Hematopoietic multipotent progenitor cell treated with erythropoietin and hydrocortisone succinate and interleukin-3 and kit ligand, for 17 days (in vitro differentiated cells): ENCODE measurements at regions not wholly inside any gene's neighbourhood (a gene's known extent, or its start where the extent isn't known, plus 50 kb on each side); places are given as distances from the start of the nearest gene placed in this dataset.
"Not testable (repeated sequence)": the region's sequence is repeated elsewhere in the genome, so short reads cannot be mapped to it uniquely, and the experiment has no call there.

Experiments
- DNase-seq: peaks from one replicate; pipeline ENCODE4 v3.0.0-alpha.2; 2015; ENCODE audit warnings: low spot score

DNA sequence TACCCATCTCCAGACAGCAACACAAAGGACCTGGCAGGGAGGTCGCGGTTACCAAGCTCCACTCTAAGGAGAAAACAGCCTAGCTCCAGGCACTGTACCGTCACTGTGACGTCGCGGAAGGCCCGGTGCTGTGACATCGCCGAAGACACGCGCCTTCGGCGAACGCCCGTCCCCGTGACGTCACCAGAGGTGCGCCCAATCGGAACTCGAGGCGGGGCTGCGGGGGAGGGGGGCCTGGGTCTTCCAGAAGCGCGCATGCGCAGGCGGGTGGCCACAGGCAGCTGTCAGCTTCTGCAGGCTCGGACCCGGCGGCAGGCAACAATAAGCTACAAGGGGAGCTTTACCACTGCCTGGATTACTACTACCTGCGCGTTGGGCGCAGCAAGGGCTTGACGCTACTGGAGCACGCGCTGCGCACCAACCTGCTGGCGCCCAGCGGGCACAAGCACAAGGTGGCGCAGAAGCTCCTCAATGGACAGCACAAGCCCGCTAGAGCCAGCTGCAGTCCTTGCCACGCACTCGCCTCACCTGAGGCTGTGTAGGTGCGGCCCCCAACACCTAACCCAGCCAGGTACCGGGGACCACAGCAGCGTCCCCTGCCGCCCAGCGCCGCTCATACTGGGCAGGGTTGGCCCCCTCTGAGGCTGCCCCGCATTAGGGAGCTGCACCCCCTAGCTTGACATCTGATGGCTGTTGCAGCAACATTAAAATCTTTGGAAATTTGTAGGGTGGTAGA lies 208.4 kb downstream of the TPST1 start:
- DNase-seq = peak; percentile 85

DNA sequence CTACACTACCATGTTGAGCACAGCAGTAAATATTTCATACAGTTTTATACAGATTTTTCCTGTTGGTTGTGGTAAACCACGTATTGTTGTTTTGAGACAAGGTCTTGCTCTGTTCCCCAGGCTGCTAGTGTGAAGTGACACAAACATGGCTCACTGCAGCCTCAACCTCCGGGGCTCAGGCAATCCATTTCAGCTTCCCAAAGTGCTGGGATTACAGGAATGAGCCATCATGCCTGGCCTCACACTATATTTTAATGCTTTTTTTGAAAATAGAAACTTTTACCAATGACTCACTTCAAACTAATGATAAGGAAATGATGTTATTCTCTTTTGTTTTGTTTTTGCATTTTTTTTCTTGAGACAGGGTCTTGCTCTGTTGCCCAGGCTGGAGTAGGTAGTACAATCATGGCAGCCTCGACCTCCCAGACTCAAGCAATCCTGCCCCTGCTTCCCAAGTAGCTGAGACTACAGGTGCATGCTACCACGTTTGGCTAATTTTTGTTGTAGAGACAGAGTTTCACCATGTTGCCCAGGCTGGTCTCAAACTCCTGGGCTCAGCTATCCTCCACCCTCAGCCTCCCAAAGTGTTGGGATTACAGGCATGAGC lies 210.6 kb downstream of the TPST1 start:
- no peak for DNase-seq

- no peak for DNase-seq
Observed at GRCh38 chr7:66418537-66418936, 210.1 kb upstream of the KCTD7 start.

DNA sequence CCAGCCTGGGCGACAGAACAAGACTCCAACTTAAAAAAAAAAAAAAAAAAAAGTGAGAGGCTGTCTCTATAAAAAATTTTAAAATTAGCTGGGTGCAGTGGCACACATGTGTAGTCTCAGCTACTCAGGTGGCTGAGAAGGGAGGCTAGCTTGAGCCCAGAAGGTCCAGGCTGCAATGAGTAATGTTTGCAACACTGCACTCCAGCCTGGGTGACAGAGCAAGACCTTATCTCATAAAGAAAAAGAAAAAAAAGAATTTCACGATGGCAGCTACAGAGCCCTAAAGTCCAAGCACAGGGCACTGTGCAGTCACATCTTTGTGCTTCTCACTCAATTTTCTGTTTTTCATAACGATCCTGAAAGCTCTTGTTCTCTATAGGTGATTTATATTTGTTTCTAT lies 209.5 kb upstream of the KCTD7 start:
- DNase-seq = peak; percentile 44

DNA sequence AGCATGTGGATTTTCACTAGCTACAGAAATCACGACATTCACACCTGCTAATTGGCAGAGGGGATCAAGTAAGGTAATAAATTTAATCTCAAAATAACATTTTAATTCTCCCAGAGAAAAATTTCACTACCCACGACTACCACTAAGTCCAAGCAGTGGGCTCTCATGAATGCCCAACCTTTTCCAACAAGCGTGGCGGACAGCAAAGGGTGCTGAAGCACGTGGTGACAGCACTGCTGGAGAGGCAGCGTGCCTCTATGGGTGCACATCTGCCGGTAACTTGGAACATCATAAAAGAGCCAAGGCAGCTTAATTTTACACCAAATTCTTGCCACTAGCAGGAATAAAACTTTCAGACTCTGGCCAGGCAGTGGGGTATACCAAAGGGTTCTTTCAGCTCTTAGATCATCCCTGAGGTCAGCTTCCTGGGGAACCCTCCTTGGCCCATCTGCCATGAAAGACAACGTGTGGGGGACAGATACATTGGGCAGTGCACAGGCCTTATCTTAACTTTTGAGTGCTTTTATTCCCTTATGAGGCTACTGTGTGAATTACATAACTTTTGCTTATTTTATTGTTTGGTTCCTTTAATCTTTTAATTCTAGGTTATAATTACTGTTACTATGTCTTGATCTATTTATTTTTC lies 206.7 kb upstream of the KCTD7 start:
- no peak for DNase-seq

DNA sequence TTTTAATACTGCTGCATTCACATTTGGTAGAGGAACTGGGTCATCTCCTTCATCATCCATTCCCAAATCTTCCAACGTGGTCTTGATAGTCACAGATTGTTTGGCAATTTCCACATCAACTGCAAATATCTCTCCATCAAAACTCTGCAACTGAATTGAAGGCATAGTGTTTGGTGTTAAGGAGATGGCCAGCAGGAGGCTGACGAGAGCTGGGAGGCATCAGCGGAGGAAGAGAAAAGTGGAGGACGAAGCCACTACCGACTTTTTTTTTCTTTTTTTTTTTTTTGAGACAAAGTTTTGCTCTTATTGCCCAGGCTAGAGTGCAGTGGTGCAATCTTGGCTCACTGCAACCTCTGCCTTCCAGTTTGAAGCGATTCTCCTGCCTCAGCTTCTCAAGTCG lies 205.0 kb upstream of the KCTD7 start:
- no peak for DNase-seq

DNA sequence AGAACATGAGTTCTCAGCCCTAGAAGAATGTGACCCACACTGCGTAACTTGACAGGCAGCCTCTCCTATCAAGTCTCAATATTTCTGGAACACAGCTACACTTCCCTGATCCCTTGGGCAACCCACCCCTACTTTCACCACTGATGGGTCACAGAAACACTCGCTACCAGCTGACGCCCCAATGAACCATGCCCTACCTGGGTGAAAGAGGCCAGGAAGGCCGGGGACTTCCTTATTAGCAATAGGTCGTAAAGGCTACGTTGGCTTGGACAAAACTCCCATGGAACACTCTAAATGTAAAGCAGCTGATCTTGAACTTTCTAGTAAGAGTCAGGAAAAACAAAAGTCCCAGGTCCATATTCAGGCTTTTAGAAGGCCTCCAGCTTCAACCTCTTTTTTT lies 202.3 kb upstream of the KCTD7 start:
- DNase-seq = no peak

- DNase-seq = no peak
Observed at GRCh38 chr7:66426996-66427395, 201.7 kb upstream of the KCTD7 start.

GRCh38 chr7:66427956-66428355 lies 200.7 kb upstream of the KCTD7 start:
- DNase-seq = no peak

DNA sequence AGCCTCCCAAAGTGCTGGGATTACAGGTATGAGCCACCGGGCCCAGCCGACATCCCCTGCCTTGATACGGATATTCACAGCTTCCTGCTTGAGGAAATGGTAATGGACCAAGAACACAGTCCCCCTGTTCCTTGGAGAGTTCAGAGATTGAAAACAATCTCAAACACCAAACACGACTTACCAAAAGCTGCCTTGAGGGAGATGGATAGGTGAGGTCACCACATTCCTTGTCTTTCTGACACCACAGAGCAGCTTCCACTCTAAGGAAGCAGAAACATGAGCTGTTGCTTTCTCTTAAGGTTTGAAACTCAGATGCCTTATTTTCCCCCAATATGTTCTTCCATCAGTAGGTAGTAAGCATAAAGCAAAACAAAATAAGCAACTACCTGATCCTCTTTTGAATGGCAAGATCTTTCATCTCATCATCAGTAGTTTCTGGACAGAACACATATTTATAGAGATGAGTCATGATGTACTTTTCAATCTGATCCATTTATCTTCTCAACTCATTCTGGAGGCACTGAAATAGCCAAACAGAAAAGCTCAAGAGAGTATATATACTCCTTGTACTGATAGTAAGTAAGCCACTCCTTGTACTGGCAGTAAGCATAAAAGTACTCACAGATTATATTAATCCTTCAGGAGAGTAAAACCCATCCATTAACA lies 199.1 kb upstream of the KCTD7 start:
- no peak for DNase-seq

DNA sequence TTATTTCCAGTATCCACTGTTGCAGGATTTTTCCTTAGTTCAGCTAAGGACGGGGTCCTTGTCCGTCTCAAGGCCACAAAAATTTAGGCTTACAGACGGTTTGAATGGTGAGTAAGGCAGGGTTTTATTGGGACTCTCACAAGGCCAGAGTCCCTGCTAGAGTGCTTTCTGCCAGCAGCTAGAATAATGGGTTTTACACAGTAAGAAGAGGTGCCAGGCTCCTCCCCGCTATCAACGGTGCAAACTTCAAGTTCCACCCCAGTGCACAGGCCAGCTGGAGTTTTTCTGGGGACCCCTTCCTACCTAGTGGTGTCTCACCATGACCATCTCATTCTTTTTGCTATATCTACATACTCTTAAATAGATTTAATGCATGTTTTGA lies 198.5 kb upstream of the KCTD7 start:
- no peak for DNase-seq

GRCh38 chr7:66438703-66439405 lies 189.8 kb upstream of the KCTD7 start:
- not testable (repeated sequence) for DNase-seq

DNA sequence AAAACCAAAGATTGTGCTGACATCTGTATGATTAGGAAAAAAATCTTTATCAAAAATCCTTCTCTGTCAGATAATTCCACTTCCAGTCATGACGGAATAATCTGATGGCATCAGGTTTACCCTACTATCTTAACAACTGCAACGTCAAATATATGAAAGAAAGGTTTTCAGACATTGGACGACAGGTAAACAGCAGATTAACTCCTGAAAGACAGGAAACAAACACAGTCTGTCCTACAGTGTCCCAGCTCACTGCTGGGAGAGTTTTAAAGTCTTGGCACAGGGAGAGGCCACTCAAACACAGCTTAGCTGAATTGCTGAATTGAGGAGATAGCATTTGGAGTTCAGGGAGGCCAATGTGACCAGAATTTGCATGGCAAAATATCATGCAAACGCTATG lies 186.3 kb upstream of the KCTD7 start:
- no peak for DNase-seq

DNA sequence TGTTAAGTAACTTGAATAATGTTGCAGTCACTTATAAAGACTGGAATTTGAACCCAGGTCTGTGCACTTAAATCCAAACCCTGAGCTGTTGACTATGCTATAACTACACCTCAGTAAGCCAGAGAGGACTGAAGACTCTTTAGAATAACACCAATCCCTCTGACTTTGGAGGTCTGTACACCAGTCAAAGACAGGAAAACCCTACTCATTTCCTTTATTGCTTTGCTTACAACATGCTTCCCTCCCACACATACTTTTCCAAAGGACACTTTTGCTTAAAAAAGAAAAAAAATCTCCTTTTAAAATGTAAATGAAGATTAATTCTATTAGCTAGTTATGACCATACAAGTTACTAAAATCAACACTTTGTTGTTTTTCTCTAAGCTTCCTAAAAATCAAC lies 184.7 kb upstream of the KCTD7 start:
- no peak for DNase-seq

DNA sequence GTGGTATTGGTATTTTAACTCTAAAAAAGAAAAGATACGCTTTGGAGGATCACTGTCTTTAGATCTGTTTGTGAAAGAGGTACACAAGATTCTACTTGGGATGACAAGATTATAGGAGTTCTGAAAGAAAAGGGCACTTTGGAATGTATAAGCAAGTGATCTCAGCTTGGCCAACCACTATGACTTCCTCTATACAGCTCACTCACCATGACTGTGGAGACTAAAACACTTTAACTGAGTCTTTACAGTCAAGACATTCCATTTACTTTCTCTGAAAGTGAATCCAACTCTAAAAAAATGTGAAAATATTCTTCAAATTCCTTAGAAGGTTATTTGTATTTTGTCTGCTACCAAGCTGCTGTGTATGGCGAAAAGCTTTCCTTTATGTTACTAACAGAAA lies 181.7 kb upstream of the KCTD7 start:
- DNase-seq = not testable (repeated sequence)

DNA sequence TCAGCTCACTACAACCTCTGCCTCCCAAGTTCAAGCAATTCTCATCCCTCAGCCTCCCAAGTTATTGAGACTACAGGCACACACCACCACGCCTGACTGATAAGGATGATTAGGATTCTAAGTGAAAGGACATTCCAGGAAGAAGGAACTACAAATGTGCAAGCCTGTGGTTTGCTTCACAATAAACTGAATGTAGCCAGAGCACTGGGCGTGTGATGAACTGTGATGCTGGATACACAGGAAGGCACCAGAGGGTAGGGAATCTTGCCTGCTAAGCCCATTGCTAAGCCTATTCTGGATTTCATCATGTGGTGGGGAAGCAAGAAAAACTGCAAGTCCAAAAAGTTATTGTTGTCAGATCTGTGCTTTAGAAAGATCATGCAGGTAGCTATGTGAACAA lies 177.9 kb upstream of the KCTD7 start:
- DNase-seq = not testable (repeated sequence)

GRCh38 chr7:66451713-66452112 lies 177.0 kb upstream of the KCTD7 start:
- DNase-seq = not testable (repeated sequence)

GRCh38 chr7:66452165-66452564 lies 176.5 kb upstream of the KCTD7 start:
- no peak for DNase-seq

- no peak for DNase-seq
Observed at GRCh38 chr7:66453340-66453739, 175.3 kb upstream of the KCTD7 start.

DNA sequence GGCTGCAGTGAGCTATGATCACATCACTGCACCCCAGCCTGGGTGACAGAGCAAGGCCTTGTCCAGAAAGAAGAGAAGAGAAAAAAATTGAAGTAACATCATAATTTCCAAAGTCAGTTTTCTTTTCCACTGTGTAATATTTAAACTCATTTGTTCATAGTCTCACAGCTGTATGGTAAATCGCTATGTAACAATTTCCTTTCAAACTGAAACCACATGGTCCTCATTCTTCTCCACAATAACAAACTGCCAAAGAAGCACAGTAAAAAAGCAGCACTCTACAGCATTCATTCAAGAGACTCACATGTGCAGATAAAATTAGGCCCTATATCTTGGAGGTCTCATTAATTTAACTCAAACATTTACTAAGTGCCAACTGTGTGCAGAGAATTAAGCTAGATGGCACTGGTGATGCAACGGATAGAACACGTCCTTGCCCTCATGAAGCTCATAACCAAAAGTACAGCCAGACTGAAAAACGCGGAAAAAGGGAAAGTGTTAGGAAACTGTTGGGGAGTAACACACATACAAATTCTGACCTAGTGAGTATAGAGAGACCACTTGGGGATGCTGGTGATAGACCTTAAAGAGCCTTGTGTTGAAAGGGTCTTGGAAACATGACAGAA lies 174.0 kb upstream of the KCTD7 start:
- DNase-seq = no peak

DNA sequence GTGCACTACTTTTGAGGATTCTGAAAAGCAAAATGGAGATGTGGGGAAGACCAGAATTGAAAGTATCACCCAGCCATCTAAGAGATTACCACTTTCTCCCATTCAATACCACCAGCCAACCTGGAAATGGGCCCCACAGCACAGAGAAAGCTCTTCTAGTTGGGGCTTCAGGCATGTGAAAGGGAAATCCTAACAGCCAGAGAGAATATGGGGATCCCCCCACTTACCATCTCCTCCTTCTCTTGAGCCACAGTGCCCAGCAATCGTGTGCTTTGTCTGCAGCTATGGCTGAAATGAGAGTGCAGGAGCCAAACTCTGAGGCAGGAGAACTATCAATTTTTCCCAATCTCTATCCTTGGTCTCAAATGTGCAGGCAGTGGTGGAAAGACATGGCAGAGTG lies 173.2 kb upstream of the KCTD7 start:
- DNase-seq = not testable (repeated sequence)

DNA sequence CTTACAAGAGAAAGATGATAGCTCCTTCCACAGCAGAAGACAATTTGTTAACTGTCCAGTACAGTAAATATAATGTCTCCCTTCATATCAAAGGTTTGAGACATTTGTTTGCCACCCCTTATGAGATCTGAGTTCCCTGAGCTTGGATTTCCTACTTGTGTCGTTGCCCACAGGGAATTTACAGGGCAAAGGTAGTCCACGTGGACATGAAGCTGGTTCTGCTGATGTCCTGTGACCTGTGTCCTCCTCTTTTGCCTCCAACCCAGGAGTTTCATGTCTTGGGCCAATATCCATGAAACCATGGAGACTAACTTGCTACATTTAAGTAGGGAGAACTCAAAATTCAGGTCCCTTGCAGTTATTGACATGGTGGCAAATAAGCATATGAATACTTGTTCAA lies 172.2 kb upstream of the KCTD7 start:
- DNase-seq = not testable (repeated sequence)
